ENCODE measurements at regions not wholly inside any gene's neighbourhood (a gene's known extent, or its start where the extent isn't known, plus 50 kb on each side); places are given as distances from the start of the nearest gene placed in this dataset.
"Not testable (repeated sequence)": the region's sequence is repeated elsewhere in the genome, so short reads cannot be mapped to it uniquely, and the experiment has no call there.

DNA sequence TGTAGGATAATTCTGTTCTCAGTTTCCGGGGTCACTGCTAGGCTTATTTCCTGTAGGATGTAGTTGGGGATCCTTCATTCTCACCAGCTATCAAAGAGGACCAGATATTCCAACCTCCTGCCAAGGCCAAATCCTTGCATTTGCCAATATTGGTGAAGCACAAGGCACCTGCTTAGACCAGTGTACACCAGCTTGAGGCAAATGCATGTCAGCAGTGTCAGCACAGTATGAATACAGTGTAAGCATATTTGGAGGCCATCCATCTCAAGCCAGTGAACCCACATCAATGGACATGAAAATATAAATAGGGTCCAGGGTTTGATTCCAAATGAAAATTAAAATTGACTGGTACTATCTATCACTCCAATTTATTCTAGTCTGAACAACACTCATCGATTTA lies 88.0 kb upstream of the MAPRE2 start:
- TF ChIP-seq, protein P1, sequence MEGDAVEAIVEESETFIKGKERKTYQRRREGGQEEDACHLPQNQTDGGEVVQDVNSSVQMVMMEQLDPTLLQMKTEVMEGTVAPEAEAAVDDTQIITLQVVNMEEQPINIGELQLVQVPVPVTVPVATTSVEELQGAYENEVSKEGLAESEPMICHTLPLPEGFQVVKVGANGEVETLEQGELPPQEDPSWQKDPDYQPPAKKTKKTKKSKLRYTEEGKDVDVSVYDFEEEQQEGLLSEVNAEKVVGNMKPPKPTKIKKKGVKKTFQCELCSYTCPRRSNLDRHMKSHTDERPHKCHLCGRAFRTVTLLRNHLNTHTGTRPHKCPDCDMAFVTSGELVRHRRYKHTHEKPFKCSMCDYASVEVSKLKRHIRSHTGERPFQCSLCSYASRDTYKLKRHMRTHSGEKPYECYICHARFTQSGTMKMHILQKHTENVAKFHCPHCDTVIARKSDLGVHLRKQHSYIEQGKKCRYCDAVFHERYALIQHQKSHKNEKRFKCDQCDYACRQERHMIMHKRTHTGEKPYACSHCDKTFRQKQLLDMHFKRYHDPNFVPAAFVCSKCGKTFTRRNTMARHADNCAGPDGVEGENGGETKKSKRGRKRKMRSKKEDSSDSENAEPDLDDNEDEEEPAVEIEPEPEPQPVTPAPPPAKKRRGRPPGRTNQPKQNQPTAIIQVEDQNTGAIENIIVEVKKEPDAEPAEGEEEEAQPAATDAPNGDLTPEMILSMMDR (IDR thresholded peaks at IDR 0.05), result no peak
- no peak overlapping the region for H3K27ac ChIP-seq
- no peak for DNase-seq
- H3K9ac ChIP-seq (ENCODE audit: low read depth in 2 of 2, low read length in 2 of 2), result no peak overlapping the region
- H3K9me3 ChIP-seq, result no peaks in the 10 kb centered on the region
- H3K4me1 ChIP-seq, result no peaks in the 10 kb centered on the region
- H3K27me3 ChIP-seq, result no peaks in the 10 kb centered on the region
- H3K36me3 ChIP-seq, result no peaks in the 10 kb centered on the region
- no peak overlapping the region for H3K4me3 ChIP-seq
- intact Hi-C loops (cut with DNase I), result no loop called here

GRCh38 chr18:34955494-34955893 lies 85.7 kb upstream of the MAPRE2 start:
- H3K4me1 ChIP-seq; H3K4me3 ChIP-seq; H3K36me3 ChIP-seq; intact Hi-C loops (cut with DNase I); H3K27ac ChIP-seq; DNase-seq; H3K27me3 ChIP-seq; H3K9ac ChIP-seq (ENCODE audit: low read depth in 2 of 2, low read length in 2 of 2); H3K9me3 ChIP-seq: not testable (repeated sequence)

- no peak overlapping the region for H3K9ac ChIP-seq (ENCODE audit: low read depth in 2 of 2, low read length in 2 of 2)
- H3K4me3 ChIP-seq, result no peak overlapping the region
- H3K27ac ChIP-seq, result no peak overlapping the region
- H3K4me1 ChIP-seq, result no peaks in the 10 kb centered on the region
- no peaks in the 10 kb centered on the region for H3K36me3 ChIP-seq
- TF ChIP-seq, protein P1 (IDR thresholded peaks at IDR 0.05), result no peak
- no peaks in the 10 kb centered on the region for H3K9me3 ChIP-seq
- intact Hi-C loops (cut with DNase I), result no loop called here
- no peak for DNase-seq
- no peaks in the 10 kb centered on the region for H3K27me3 ChIP-seq
Observed at GRCh38 chr18:34956663-34957062, 84.5 kb upstream of the MAPRE2 start.

DNA sequence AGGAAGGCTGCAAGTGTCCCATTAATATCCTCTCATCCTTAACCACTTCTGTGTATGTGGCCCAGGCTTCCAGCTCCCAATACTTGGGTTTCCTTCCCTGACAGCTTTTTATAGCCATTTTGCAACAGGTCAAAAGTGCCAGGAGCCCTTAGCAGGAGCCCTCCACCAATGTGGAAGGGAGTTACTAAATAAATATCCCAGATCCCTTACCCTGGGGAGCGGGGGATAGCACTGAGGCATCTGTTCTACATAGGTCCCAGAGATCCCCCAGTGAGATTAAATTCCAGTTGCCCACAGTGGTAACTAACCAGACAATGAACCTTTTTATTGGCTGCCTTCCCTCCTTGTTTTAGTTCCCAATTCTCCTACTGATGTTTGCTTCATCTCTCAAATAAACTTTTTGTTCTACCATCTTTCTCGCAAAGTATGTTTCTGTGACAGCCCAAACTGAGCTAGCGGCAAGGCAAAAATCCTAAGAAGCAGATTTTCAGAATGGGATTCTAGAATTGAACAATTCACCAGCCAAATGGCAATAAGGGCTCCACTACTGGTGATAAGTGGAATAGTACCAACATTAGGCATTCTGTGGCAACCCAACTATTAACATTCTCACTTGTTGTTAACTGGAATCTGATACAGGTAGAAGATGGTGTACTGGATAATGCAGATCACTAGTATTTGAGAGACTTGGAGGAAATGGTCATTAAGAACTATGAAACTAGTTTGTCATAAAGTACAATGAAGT lies 83.9 kb upstream of the MAPRE2 start:
- H3K9me3 ChIP-seq, result no peaks in the 10 kb centered on the region
- H3K36me3 ChIP-seq, result no peaks in the 10 kb centered on the region
- no peak overlapping the region for H3K27ac ChIP-seq
- intact Hi-C loops (cut with DNase I), result no loop called here
- H3K4me3 ChIP-seq, result no peak overlapping the region
- no peaks in the 10 kb centered on the region for H3K4me1 ChIP-seq
- TF ChIP-seq, protein P1 (IDR thresholded peaks at IDR 0.05), result no peak
- DNase-seq, result no peak
- no peaks in the 10 kb centered on the region for H3K27me3 ChIP-seq
- H3K9ac ChIP-seq (ENCODE audit: low read depth in 2 of 2, low read length in 2 of 2), result no peak overlapping the region

GRCh38 chr18:34957864-34958259 lies 83.4 kb upstream of the MAPRE2 start:
- no peak overlapping the region for H3K4me3 ChIP-seq
- no peak overlapping the region for H3K9ac ChIP-seq (ENCODE audit: low read depth in 2 of 2, low read length in 2 of 2)
- no peaks in the 10 kb centered on the region for H3K36me3 ChIP-seq
- no peak overlapping the region for H3K27ac ChIP-seq
- no peaks in the 10 kb centered on the region for H3K27me3 ChIP-seq
- intact Hi-C loops (cut with DNase I), result no loop called here
- no peak for DNase-seq
- TF ChIP-seq, protein P1 (IDR thresholded peaks at IDR 0.05), result no peak
- no peaks in the 10 kb centered on the region for H3K4me1 ChIP-seq
- no peaks in the 10 kb centered on the region for H3K9me3 ChIP-seq

- Histone ChIP-seq H3K9me3 (no peaks in the 10 kb centered on the region), H3K36me3 (no peaks in the 10 kb centered on the region), H3K9ac (ENCODE audit: low read depth in 2 of 2, low read length in 2 of 2) (peak overlapping the region in 1 of 2 donors; percentile 36), H3K4me3 (peak overlapping the region; percentile 4), H3K27me3 (no peaks in the 10 kb centered on the region), H3K4me1 (no peaks in the 10 kb centered on the region), H3K27ac (peak overlapping the region; percentile 60)
- TF ChIP-seq, protein P1 (IDR thresholded peaks at IDR 0.05), result no peak
- peak; percentile 47 for DNase-seq
- intact Hi-C loops (cut with DNase I), result no loop called here
Observed at GRCh38 chr18:34959211-34959829, 81.9 kb upstream of the MAPRE2 start.

Data from colonic mucosa (tissue), 4 donors.